ENCODE measurements at regions not wholly inside any gene's neighbourhood (a gene's known extent, or its start where the extent isn't known, plus 50 kb on each side); places are given as distances from the start of the nearest gene placed in this dataset.

- intact Hi-C loops (cut with DNase I) = no loop called here
- no peaks in the 10 kb centered on the region for H3K36me3 ChIP-seq (ENCODE audit: insufficient read depth in 1 of 2, low read depth in 1 of 2)
- DNase-seq (no peak), ATAC-seq (no peak)
- H3K4me3 ChIP-seq = no peak overlapping the region
- TF ChIP-seq CTCF (IDR thresholded peaks at IDR 0.05) = no peak
- no peaks in the 10 kb centered on the region for H3K4me1 ChIP-seq
- WGBS, 3 donors = 85 to 91% (median 86%) methylated on average over 9 of the region's 9 CpGs
- no peaks in the 10 kb centered on the region for H3K27me3 ChIP-seq (ENCODE audit: insufficient read depth in 3 of 3, low read length in 2 of 3)
- H3K27ac ChIP-seq = no peak overlapping the region
- H3K9me3 ChIP-seq = no peaks in the 10 kb centered on the region
These were observed 620.3 kb upstream of the CDH4 start for GRCh38 chr20:60631585-60632287.

GRCh38 chr20:60632391-60633262, 619.4 kb upstream of the CDH4 start:
- intact Hi-C loops (cut with DNase I) = no loop called here
- Histone ChIP-seq H3K36me3 (ENCODE audit: insufficient read depth in 1 of 2, low read depth in 1 of 2) (no peaks in the 10 kb centered on the region), H3K4me3 (no peak overlapping the region), H3K9me3 (no peaks in the 10 kb centered on the region), H3K27ac (no peak overlapping the region), H3K4me1 (no peaks in the 10 kb centered on the region), H3K27me3 (ENCODE audit: insufficient read depth in 3 of 3, low read length in 2 of 3) (no peaks in the 10 kb centered on the region)
- DNase-seq (no peak), ATAC-seq (peak; percentile 21 to 77 (median 54))
- no peak for TF ChIP-seq CTCF (IDR thresholded peaks at IDR 0.05)
- WGBS, 3 donors = 45 to 56% (median 51%) methylated on average over 8 of the region's 8 CpGs

GRCh38 chr20:60634491-60635172, 617.4 kb upstream of the CDH4 start:
- H3K36me3 ChIP-seq (ENCODE audit: insufficient read depth in 1 of 2, low read depth in 1 of 2) = no peaks in the 10 kb centered on the region
- no peak overlapping the region for H3K27ac ChIP-seq
- no peaks in the 10 kb centered on the region for H3K9me3 ChIP-seq
- WGBS, 3 donors = 85 to 89% (median 86%) methylated on average over 19 of the region's 19 CpGs
- TF ChIP-seq CTCF (IDR thresholded peaks at IDR 0.05) = no peak
- ATAC-seq (no peak), DNase-seq (no peak)
- H3K4me1 ChIP-seq = no peaks in the 10 kb centered on the region
- H3K4me3 ChIP-seq = no peak overlapping the region
- no peaks in the 10 kb centered on the region for H3K27me3 ChIP-seq (ENCODE audit: insufficient read depth in 3 of 3, low read length in 2 of 3)
- intact Hi-C loops (cut with DNase I) = no loop called here

- intact Hi-C loops (cut with DNase I) = no loop called here
- WGBS, 3 donors = 89 to 95% (median 93%) methylated on average over 5 of the region's 5 CpGs
- Histone ChIP-seq H3K4me1 (no peaks in the 10 kb centered on the region), H3K27ac (no peak overlapping the region), H3K27me3 (ENCODE audit: insufficient read depth in 3 of 3, low read length in 2 of 3) (no peaks in the 10 kb centered on the region), H3K4me3 (no peak overlapping the region), H3K36me3 (ENCODE audit: insufficient read depth in 1 of 2, low read depth in 1 of 2) (no peaks in the 10 kb centered on the region), H3K9me3 (no peaks in the 10 kb centered on the region)
- no peak for ATAC-seq
- TF ChIP-seq CTCF (IDR thresholded peaks at IDR 0.05) = no peak
- DNase-seq = no peak
These were observed 615.6 kb upstream of the CDH4 start for GRCh38 chr20:60636417-60636816.
